OCI-LY7 (cell line): ENCODE measurements at regions not wholly inside any gene's neighbourhood (a gene's known extent, or its start where the extent isn't known, plus 50 kb on each side); places are given as distances from the start of the nearest gene placed in this dataset.

Experiments used
- CTCF ChIP-seq: fragments of 200-600 bp; sonication (generic); conservative IDR thresholded peaks from 2 replicates; pipeline ENCODE4 v1.5.1; 2014; ENCODE audit warnings: mild to moderate bottlenecking, antibody characterized with exemption, low read length, moderate library complexity, mixed read lengths
- EZH2phosphoT487 ChIP-seq: fragments of 200-600 bp; sonication (generic); IDR thresholded peaks from 2 replicates; pipeline ENCODE4 v1.6.1; 2018; ENCODE audit warnings: low read depth, borderline replicate concordance, mild to moderate bottlenecking, mixed run types, antibody characterized with exemption, low read length, moderate library complexity, mixed read lengths

GRCh38 chr7:156099085-156099484 lies 286.8 kb upstream of the SHH start:
- TF ChIP-seq CTCF (no peak), EZH2phosphoT487 (no peak)
